GM19395 (cell line): ENCODE measurements at regions not wholly inside any gene's neighbourhood (a gene's known extent, or its start where the extent isn't known, plus 50 kb on each side); places are given as distances from the start of the nearest gene placed in this dataset.
A peak's percentile ranks its signal among the peaks of the same experiment; 100 is the strongest.
"Not testable (repeated sequence)": the region's sequence is repeated elsewhere in the genome, so short reads cannot be mapped to it uniquely, and the experiment has no call there.

Experiments
- ATAC-seq: cut with Tn5 transposase; IDR thresholded peaks from one replicate; pipeline ENCODE4 v1.9.1; 2021; ENCODE audit warnings: mild to moderate bottlenecking, moderate library complexity; ENCODE audit not compliant: unreplicated experiment

DNA sequence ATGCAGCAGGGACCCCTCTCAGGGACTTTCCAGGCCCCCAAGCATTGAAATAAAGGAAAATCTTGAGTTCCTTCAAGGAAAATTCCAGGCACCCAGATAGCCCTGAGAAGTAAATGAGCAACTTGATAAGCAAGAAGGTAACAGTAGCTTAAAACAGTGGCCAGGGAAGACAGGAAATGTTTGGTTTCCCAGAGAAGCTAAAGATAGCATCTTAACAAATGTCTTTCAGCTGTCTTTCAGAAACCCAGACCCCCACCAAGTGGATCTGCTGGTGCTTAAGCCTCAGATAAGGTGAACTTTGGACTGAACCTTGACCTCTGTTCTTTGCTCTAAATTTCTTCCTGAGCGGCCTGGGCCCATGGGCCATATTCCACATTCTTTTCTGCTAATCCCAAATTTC, 117.8 kb upstream of the CST7 start:
- ATAC-seq: no peak

GRCh38 chr20:24832518-24832917, 116.6 kb upstream of the CST7 start:
- no peak for ATAC-seq

DNA sequence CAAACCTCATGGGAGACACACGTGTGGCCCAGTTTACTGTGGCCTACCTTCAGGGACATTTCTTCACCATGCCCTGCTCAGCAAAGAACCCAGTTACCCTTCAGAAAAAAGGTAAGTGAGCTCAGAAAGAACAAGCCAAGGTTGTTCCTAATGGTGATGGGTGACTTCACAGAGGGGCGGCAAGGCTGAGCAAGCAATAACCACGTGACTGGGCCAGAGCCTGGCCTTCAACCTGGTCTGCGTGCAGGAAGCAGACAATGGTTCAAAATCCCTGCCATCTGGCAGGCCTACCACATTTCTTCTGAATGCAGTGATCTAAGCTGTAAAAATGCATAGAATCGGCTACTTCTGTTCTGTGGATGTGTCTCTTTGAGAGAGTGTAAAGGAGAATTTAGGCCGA, 115.5 kb upstream of the CST7 start:
- no peak for ATAC-seq

DNA sequence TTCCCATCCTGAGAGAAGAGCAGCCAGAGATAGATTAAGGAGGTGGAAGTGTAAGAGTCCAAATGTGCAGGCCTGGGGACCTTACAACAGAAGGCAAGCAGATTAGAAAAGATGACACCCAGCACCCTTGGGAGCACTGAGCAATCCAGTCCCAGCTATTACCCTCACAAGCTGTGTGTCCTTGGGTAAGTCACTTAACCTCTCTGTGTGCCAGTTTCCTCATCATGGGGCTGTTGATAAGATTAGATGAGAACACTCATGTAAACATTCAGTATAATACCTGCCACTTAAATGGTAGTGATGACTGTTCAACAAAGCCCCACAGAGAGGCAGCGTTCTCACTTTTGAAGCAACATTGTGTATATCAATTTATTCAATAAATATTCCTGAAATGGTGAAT, 114.8 kb upstream of the CST7 start:
- no peak for ATAC-seq

- ATAC-seq: no peak
Observed at GRCh38 chr20:24835195-24835594, 113.9 kb upstream of the CST7 start.

- ATAC-seq: no peak
Observed at GRCh38 chr20:24836041-24836533, 113.0 kb upstream of the CST7 start.

DNA sequence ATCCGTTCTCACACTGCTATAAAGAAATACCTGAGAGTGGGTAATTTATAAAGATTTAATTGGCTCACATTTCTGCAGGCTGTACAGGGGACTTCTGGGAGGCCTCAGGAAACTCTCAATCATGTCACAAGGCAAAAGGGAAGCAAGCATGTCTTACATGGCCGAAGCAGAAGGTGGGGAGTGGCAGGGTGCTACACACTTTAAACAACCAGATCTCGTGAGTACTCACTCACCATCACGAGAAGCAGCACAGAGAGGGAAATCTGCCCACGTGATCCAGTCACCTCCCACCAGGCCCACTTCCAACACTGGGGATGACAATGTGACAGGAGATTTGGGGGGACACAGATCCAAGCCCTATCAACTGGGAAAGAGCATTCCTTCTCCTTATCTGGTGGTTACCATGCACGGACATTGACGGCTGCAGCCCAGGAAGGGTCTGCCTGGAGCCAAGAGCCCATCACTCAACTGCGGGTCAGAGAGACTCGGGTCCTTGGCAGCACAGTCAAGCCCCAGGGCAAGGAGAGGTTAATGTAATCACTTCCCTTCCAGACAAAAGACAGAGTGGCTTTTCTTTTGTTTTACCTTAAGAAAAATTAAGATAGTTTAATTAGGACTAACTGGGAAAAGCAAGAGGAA, 112.3 kb upstream of the CST7 start:
- no peak for ATAC-seq

- no peak for ATAC-seq
Observed at GRCh38 chr20:24837781-24838450, 111.2 kb upstream of the CST7 start.

- peak; percentile 24 for ATAC-seq
Observed at GRCh38 chr20:24838546-24839535, 110.2 kb upstream of the CST7 start.

GRCh38 chr20:24840121-24840713, 108.9 kb upstream of the CST7 start:
- ATAC-seq: no peak

GRCh38 chr20:24842274-24842917, 106.7 kb upstream of the CST7 start:
- no peak for ATAC-seq

DNA sequence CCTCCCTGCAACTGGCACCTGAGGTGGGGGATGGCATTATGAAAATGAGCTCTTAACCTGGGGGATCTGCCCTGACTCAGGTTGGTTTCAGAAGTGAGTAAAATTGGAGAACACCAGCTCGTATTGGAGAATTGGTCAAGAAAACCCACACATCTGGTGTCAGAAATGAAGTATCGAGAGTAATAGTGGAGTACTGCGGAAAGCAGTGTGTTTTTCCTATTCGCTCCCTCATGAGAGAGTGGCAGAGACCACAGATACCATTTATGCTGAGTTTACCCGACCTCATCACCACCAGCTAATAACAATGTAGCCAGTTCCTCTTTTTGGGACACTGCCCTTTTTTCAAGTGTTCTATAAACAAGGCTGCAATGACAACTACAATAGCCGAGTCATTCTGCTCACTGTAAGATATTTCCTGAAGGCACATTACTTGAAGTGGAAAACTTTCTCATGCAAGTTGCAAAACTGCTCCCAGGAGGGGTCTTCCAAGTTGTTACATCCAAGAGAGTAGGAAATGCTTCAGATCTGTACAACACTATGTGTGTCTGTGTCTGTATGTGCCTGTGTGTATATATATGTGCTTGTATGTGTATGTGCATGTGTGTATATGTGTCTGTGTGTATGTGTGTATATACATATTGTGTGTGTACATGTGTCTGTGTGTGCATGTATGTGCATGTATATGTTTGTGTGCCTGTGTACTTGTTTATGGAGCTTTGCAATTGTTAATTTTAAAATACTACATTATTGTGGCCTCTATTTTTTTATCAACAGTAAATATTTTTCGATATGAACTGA, 106.0 kb upstream of the CST7 start:
- peak; percentile 89 for ATAC-seq

GRCh38 chr20:24850176-24850575, 98.9 kb upstream of the CST7 start:
- no peak for ATAC-seq

GRCh38 chr20:24851346-24852019, 97.6 kb upstream of the CST7 start:
- ATAC-seq: no peak

DNA sequence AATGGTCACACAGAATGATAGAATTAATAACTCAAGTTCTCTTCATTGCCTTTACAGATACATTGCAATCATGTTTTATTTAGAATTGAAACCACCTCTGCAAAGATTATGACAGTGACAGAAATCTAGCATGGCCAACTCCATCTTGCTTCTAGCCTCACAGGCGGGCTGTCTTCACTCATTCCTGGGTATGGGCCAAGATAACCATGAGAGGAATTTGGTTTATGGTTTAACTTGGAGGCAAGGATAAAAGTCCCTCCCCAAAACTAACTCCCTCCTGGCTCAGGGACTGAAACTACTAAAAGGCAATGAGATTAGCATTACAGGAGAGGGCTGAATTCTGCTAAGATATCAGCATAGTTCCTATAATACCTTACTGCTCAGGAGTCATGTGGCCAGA, 95.2 kb upstream of the CST7 start:
- ATAC-seq: no peak

GRCh38 chr20:24855848-24856247, 93.2 kb upstream of the CST7 start:
- no peak for ATAC-seq

- not testable (repeated sequence) for ATAC-seq
Observed at GRCh38 chr20:24858500-24858899, 90.6 kb upstream of the CST7 start.

- no peak for ATAC-seq
Observed at GRCh38 chr20:24859539-24859938, 89.5 kb upstream of the CST7 start.

DNA sequence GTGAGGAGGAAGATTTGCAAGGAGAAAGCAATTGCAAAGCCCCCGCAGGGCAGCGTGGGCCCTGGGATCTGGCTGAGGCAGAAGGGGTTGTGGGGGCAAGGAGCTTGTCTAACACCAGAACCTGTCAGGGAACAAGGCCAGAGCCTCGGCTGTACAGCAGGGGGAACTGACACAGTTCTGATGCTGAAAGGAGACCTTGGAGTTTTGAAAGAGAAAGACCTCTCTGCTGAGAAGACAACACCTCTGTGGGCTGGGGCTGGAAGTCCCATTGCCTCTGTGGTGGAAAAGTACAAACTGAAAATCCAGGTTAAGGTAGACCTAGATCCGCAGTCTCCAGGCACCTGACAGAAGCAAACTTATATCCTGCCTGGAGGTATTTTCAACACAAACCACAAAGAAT, 86.9 kb upstream of the CST7 start:
- no peak for ATAC-seq
